ENCODE measurements at regions not wholly inside any gene's neighbourhood (a gene's known extent, or its start where the extent isn't known, plus 50 kb on each side); places are given as distances from the start of the nearest gene placed in this dataset.

GRCh38 chr3:168405288-168405687 is 309.6 kb upstream of the GOLIM4 start:
- H3K4me3 ChIP-seq (ENCODE audit: low read depth, low read length), result no peak overlapping the region
- DNase-seq (ENCODE audit: low read depth), result no peak
- TF ChIP-seq CTCF (conservative IDR thresholded peaks at IDR 0.05; ENCODE audit: low read depth, low read length), result no peak

- TF ChIP-seq CTCF (conservative IDR thresholded peaks at IDR 0.05; ENCODE audit: low read depth, low read length), result no peak
- peak; percentile 62 for DNase-seq (ENCODE audit: low read depth)
- H3K4me3 ChIP-seq (ENCODE audit: low read depth, low read length), result no peak overlapping the region
Observed at GRCh38 chr3:168398371-168399025, 302.8 kb upstream of the GOLIM4 start.

GRCh38 chr3:168396861-168397260 is 301.1 kb upstream of the GOLIM4 start:
- TF ChIP-seq CTCF (conservative IDR thresholded peaks at IDR 0.05; ENCODE audit: low read depth, low read length), result no peak
- H3K4me3 ChIP-seq (ENCODE audit: low read depth, low read length), result no peak overlapping the region
- DNase-seq (ENCODE audit: low read depth), result no peak

DNA sequence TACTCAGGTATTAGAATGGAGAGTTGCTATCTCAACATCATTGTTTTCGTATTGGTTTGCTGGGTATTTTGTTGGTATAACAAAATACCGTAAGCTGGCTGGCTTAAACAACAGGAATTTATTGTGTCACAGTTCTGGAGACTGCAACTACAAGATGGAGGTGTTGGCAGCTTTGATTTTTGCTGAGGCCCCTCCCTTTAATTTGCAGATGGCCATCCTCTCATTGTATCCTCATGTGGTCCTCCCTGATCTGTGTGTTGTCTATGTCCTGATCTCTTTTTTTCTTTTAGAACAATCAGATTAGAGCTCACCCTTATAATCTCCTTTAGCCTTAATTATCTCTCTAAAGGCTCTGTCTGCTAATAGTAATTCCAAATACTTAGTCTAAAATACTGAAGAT is 299.8 kb upstream of the GOLIM4 start:
- no peak overlapping the region for H3K4me3 ChIP-seq (ENCODE audit: low read depth, low read length)
- no peak for DNase-seq (ENCODE audit: low read depth)
- TF ChIP-seq CTCF (conservative IDR thresholded peaks at IDR 0.05; ENCODE audit: low read depth, low read length), result no peak

DNA sequence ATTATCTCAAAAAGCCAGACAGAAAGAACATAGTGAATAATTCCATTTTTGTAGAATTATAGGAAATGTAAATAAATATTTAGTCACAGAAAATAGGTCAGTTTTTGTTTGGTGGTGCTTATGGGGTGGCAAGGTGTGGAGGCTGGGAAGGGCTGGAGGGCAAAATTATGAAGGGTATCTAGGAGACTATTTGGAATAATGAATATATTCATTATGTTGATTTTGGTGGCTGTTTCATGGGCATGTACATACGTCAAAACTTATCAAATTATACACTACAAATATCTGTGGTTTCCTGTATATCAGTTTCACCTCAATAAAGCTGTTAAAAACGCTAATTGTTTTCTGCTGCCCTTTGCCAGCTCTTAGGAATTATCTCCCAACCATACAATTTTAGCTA is 298.7 kb upstream of the GOLIM4 start:
- DNase-seq (ENCODE audit: low read depth), result no peak
- no peak for TF ChIP-seq CTCF (conservative IDR thresholded peaks at IDR 0.05; ENCODE audit: low read depth, low read length)
- H3K4me3 ChIP-seq (ENCODE audit: low read depth, low read length), result no peak overlapping the region

DNA sequence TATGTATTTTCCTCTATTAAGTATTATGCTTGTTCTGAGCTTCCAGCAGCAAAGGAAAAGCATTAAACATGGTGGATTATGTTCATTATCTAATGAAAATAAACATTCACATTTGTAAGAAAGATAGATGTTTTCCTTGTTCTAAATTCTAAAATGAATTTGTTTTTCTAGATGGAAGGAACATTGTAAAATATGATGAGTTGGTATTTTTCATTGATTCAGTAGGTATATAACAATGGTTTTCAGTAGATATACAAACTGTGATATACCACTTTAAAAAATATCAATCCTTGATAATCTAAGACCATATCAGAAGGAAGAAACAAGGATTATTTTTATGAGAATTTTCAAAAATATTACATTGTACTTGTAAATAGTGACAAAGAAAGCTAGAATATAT is 290.6 kb upstream of the GOLIM4 start:
- H3K4me3 ChIP-seq (ENCODE audit: low read depth, low read length), result no peak overlapping the region
- no peak for TF ChIP-seq CTCF (conservative IDR thresholded peaks at IDR 0.05; ENCODE audit: low read depth, low read length)

GRCh38 chr3:168384990-168385389 is 289.3 kb upstream of the GOLIM4 start:
- DNase-seq (ENCODE audit: low read depth), result no peak
- no peak overlapping the region for H3K4me3 ChIP-seq (ENCODE audit: low read depth, low read length)
- TF ChIP-seq CTCF (conservative IDR thresholded peaks at IDR 0.05; ENCODE audit: low read depth, low read length), result no peak

More for the DNA sequence above, 290.6 kb upstream of the GOLIM4 start:
- no peak for DNase-seq (ENCODE audit: low read depth)
